NT2/D1 (cell line): ENCODE measurements at regions not wholly inside any gene's neighbourhood (a gene's known extent, or its start where the extent isn't known, plus 50 kb on each side); places are given as distances from the start of the nearest gene placed in this dataset.

ENCODE experiments used
- DNase-seq: peaks from one replicate; pipeline ENCODE4 v3.0.0-alpha.2; 2011; ENCODE audit warnings: low read depth, low spot score
- H3K27me3 ChIP-seq: 2 replicates; pipeline ENCODE4 v1.6.0; 2011; ENCODE audit warnings: mild to moderate bottlenecking; ENCODE audit not compliant: insufficient read length, insufficient read depth
- H3K36me3 ChIP-seq: 2 replicates; pipeline ENCODE4 v1.6.1; 2011; ENCODE audit warnings: mild to moderate bottlenecking, low read length, mixed read lengths; ENCODE audit not compliant: insufficient read depth, insufficient read length
- H3K4me1 ChIP-seq: 2 replicates; pipeline ENCODE4 v1.5.1; 2011; ENCODE audit not compliant: insufficient read depth, insufficient read length
- H3K4me3 ChIP-seq: 2 replicates; pipeline ENCODE4 v1.5.1; 2011; ENCODE audit warnings: low read depth; ENCODE audit not compliant: insufficient read length
- H3K9ac ChIP-seq: 2 replicates; pipeline ENCODE4 v1.6.0; 2011; ENCODE audit warnings: low read depth; ENCODE audit not compliant: insufficient read length
- H3K9me3 ChIP-seq: 2 replicates; pipeline ENCODE4 v1.5.1; 2011; ENCODE audit warnings: mild to moderate bottlenecking, low read length; ENCODE audit not compliant: insufficient read depth
- SUZ12 ChIP-seq: IDR thresholded peaks from 2 replicates; pipeline ENCODE4 v1.6.1; 2011; ENCODE audit not compliant: insufficient read length, insufficient read depth; ENCODE audit errors: extremely low read depth
- YY1 ChIP-seq: IDR thresholded peaks from 2 replicates; pipeline ENCODE4 v1.6.1; 2011; ENCODE audit not compliant: insufficient read length, insufficient read depth
- ZNF274 ChIP-seq: IDR thresholded peaks from 2 replicates; pipeline ENCODE4 v1.6.1; 2011; ENCODE audit warnings: mild to moderate bottlenecking, low read depth, low read length

DNA sequence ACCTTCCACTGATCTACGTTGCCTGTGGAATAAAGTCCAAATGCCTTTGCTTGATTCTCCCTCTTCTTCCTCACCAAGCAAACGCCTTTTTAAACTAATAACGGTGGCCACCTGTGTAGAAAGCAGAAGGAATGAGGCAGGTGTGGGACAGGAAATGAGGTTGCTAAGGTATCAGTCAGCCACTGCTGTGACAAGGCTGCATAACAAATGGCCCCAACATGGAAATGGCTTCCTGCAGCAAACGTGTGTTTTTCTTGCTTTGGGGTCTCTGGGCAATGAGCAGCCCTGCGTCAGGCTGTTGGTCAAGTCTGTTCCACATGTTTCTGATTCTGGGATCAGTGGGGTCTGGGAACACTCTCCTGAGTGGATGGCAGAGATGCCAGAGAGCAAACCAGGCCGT, 56.0 kb upstream of the EN2 start:
- TF ChIP-seq ZNF274 (no peak), YY1 (no peak), SUZ12 (no peak)
- peaks cover 9% of the 10 kb centered on the region; the same call in 1 of the 2 replicates for H3K9me3 ChIP-seq
- peaks cover 3% of the 10 kb centered on the region for H3K27me3 ChIP-seq
- H3K9ac ChIP-seq = no peak overlapping the region
- no peak overlapping the region for H3K4me3 ChIP-seq
- DNase-seq = no peak
- H3K4me1 ChIP-seq = no peaks in the 10 kb centered on the region
- H3K36me3 ChIP-seq = no peaks in the 10 kb centered on the region

DNA sequence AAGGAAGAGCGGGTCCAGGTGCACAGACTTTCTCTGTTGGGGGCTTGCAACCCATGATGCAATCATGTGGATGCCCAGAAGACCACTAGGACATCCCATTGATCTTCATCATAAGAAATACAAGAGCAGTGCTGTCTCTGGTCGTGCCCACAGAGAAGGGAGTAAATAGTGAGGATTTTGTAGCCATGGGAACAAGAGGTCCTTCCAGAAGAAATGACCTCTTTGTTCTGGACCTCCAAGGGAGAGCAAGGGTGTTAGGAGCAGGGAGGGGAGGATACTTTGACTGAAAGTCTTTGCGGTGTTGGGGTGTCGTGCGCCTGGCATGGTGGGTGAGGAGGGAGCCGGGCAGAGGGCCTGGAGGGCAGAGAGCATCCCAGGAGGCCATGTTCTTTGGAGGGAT, 55.0 kb upstream of the EN2 start:
- Histone ChIP-seq H3K36me3 (no peaks in the 10 kb centered on the region), H3K4me3 (no peak overlapping the region), H3K4me1 (no peaks in the 10 kb centered on the region), H3K9me3 (peaks cover 9% of the 10 kb centered on the region; the same call in 1 of the 2 replicates), H3K27me3 (peaks cover 3% of the 10 kb centered on the region), H3K9ac (no peak overlapping the region)
- no peak for DNase-seq
- TF ChIP-seq YY1 = no peak
- no peak for TF ChIP-seq ZNF274
- no peak for TF ChIP-seq SUZ12

DNA sequence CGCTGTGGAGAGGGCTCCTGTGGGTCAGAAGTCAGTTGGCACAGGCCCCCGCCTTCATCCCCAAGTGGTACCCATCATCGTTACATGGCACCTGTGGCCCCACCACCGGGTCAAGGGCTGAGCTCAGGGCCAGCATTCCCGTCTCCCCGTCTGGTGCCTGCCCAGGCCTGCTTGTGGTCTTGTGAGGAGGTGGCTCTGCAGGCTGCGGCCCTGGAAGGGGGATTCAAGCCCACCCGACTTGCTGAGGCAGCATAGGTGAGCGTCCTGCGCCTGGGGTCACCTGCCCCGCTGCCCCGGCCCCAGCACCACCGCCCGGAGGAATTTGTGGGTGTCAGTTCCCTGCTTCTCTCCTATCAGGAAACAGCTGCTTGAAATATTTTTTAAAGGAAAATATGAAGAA, 53.0 kb upstream of the EN2 start:
- no peak overlapping the region for H3K4me3 ChIP-seq
- H3K9me3 ChIP-seq = peaks cover 9% of the 10 kb centered on the region; the same call in 1 of the 2 replicates
- TF ChIP-seq YY1 (no peak), SUZ12 (no peak), ZNF274 (no peak)
- peaks cover 11% of the 10 kb centered on the region for H3K4me1 ChIP-seq
- H3K36me3 ChIP-seq = no peaks in the 10 kb centered on the region
- peaks cover 8% of the 10 kb centered on the region for H3K27me3 ChIP-seq
- no peak overlapping the region for H3K9ac ChIP-seq
- DNase-seq = no peak

DNA sequence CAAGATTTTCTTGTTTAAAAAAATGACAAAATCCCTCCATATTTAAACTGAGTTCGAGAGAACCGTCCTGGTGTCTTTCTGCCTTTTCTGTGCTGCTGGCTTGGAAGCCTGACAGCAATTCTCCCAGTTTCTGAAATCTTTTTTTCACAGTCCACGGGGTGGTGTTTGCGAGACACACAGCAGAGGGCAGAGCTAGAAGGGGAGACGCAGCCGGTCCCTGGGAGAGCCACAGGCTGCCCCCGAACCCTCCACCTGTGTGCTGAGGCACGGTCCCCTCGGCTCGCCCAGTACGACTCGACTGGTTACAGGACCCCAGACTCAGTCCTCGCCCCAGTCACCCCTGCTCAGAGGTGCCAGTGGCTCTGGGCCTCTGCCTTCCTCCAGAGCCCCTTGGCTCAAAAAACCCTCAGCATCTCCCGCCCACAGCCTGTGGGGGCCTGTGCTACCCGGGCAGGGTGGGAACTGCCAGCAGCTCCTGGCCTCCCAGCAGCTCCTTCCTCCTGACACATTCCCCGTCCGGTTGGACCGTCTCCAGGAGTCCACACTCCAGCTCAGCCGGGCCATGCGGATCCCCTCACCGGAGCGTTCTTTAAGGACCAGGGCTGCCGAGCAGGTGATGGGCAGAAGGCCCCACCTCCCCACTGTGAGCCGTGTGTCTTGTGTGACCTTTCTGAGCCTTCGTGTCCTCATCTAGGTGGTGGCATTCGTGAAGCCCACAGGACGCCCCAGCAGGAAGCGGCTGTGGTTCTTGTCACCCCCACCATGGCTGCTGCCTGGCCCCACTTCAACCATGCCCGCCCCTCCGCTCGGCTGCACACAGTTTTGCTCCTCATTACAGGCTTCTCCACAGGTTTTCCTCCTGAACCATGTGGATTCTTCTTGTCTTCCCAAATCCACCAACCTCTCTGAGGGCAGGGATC, 52.3 kb upstream of the EN2 start:
- H3K9me3 ChIP-seq = peaks cover 9% of the 10 kb centered on the region; the same call in 1 of the 2 replicates
- H3K4me1 ChIP-seq = peaks cover 14% of the 10 kb centered on the region
- H3K9ac ChIP-seq = no peak overlapping the region
- TF ChIP-seq SUZ12 = no peak
- no peak for TF ChIP-seq YY1
- no peak for TF ChIP-seq ZNF274
- H3K36me3 ChIP-seq = no peaks in the 10 kb centered on the region
- no peak overlapping the region for H3K4me3 ChIP-seq
- no peak for DNase-seq
- peaks cover 8% of the 10 kb centered on the region for H3K27me3 ChIP-seq

DNA sequence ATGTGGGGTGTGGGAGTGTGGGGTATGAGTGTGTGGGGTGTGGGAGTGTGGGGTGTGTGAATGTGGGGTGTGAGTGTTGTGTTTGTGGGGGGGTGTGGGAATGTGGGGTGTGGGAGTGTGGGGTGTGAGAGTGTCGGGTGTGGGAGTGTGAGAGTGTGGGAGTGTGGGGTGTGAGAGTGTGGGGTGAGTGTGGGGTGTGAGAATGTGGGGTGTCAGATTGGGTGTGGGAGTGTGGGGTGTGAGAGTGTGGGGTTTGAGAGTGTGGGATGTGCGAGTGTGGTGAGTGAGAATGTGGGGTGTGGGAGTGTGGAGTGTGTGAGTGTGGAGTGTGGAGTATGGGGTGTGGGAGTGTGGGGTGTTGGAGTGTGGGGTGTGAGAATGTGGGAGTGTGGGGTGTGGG, 50.1 kb upstream of the EN2 start:
- no peak for TF ChIP-seq SUZ12
- TF ChIP-seq ZNF274 = no peak
- no peak for TF ChIP-seq YY1
- H3K9me3 ChIP-seq = peaks cover 8% of the 10 kb centered on the region; the same call in 1 of the 2 replicates
- H3K4me1 ChIP-seq = peaks cover 22% of the 10 kb centered on the region
- peaks cover 22% of the 10 kb centered on the region for H3K27me3 ChIP-seq
- DNase-seq = no peak
- H3K4me3 ChIP-seq = no peak overlapping the region
- H3K36me3 ChIP-seq = no peaks in the 10 kb centered on the region
- H3K9ac ChIP-seq = no peak overlapping the region
